ENCODE measurements at regions not wholly inside any gene's neighbourhood (a gene's known extent, or its start where the extent isn't known, plus 50 kb on each side); places are given as distances from the start of the nearest gene placed in this dataset.

DNA sequence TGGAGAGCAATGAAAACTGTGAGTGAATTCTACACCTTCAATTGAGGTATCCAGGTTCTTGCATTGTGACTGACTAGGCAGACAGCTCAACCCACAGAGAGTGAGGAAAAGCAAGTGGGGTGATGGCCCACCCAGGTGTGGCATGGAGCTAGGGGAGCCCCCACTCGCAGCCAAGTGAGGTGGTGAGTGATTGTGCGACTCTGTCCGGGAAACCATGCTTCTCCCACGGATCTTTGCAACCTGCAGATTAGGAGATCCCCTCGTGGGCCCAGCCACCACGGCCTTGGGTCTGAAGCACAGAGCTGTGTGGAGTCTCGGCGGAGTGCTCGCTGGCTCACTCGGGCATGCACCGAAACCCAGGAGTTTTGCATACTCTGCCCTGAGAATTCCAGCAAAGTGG lies 120.1 kb downstream of the ALG10 start:
- intact Hi-C loops (cut with micrococcal nuclease; ENCODE audit: unreplicated experiment) (no loop called here), in situ Hi-C loops (cut with MboI) (no loop called here)
- RAD21 ChIA-PET (ENCODE audit: unreplicated experiment) = no interaction called here
- no peak overlapping the region for H3K9ac ChIP-seq (ENCODE audit: control insufficient read depth, insufficient read depth, low read length)
- H3K27me3 ChIP-seq (replicated peaks in 1 of 2; ENCODE audit: control insufficient read depth in 2 of 2, insufficient read depth in 2 of 2, low read length in 1 of 2) = no peaks in the 10 kb centered on the region
- TF ChIP-seq FOS (IDR thresholded peaks at IDR 0.05; ENCODE audit: borderline replicate concordance, extremely low read depth, insufficient read length) (no peak), POLR2A (IDR thresholded peaks at IDR 0.05; ENCODE audit: low read depth, low read length) (no peak), HDAC6 (IDR thresholded peaks at IDR 0.05; ENCODE audit: unreplicated experiment) (no peak), ATF7 (IDR thresholded peaks at IDR 0.05; ENCODE audit: low read depth) (no peak), RFX5 (IDR thresholded peaks at IDR 0.05; ENCODE audit: low read depth, low read length) (no peak), SMARCA5 (IDR thresholded peaks at IDR 0.05) (no peak), PAX8 (IDR thresholded peaks at IDR 0.05) (no peak), HCFC1 (IDR thresholded peaks at IDR 0.05; ENCODE audit: low read length) (no peak), EED (IDR thresholded peaks at IDR 0.05; ENCODE audit: low read depth) (no peak), SPI1 (IDR thresholded peaks at IDR 0.05; ENCODE audit: borderline replicate concordance, insufficient read depth, low read depth, low read length) (no peak), SMAD1 (IDR thresholded peaks at IDR 0.05; ENCODE audit: low read depth, partially characterized antibody) (no peak)
- TF ChIP-seq, protein P1, sequence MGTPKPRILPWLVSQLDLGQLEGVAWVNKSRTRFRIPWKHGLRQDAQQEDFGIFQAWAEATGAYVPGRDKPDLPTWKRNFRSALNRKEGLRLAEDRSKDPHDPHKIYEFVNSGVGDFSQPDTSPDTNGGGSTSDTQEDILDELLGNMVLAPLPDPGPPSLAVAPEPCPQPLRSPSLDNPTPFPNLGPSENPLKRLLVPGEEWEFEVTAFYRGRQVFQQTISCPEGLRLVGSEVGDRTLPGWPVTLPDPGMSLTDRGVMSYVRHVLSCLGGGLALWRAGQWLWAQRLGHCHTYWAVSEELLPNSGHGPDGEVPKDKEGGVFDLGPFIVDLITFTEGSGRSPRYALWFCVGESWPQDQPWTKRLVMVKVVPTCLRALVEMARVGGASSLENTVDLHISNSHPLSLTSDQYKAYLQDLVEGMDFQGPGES (IDR thresholded peaks at IDR 0.05) = no peak
- TF ChIP-seq, protein P2, sequence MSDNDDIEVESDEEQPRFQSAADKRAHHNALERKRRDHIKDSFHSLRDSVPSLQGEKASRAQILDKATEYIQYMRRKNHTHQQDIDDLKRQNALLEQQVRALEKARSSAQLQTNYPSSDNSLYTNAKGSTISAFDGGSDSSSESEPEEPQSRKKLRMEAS (IDR thresholded peaks at IDR 0.05; ENCODE audit: low read depth, low read length) = no peak
- TF ChIP-seq, protein P3, sequence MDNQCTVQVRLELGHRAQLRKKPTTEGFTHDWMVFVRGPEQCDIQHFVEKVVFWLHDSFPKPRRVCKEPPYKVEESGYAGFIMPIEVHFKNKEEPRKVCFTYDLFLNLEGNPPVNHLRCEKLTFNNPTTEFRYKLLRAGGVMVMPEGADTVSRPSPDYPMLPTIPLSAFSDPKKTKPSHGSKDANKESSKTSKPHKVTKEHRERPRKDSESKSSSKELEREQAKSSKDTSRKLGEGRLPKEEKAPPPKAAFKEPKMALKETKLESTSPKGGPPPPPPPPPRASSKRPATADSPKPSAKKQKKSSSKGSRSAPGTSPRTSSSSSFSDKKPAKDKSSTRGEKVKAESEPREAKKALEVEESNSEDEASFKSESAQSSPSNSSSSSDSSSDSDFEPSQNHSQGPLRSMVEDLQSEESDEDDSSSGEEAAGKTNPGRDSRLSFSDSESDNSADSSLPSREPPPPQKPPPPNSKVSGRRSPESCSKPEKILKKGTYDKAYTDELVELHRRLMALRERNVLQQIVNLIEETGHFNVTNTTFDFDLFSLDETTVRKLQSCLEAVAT (IDR thresholded peaks at IDR 0.05) = no peak
- TF ChIP-seq, protein P4, sequence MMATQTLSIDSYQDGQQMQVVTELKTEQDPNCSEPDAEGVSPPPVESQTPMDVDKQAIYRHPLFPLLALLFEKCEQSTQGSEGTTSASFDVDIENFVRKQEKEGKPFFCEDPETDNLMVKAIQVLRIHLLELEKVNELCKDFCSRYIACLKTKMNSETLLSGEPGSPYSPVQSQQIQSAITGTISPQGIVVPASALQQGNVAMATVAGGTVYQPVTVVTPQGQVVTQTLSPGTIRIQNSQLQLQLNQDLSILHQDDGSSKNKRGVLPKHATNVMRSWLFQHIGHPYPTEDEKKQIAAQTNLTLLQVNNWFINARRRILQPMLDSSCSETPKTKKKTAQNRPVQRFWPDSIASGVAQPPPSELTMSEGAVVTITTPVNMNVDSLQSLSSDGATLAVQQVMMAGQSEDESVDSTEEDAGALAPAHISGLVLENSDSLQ (IDR thresholded peaks at IDR 0.05) = no peak
- H3K27ac ChIP-seq (ENCODE audit: control insufficient read depth, insufficient read depth) = no peak overlapping the region
- WGBS (ENCODE audit: insufficient coverage, insufficient replicate concordance, low lambda C conversion rate, missing lambda C conversion rate) = 45% methylated on average over 9 of the region's 11 CpGs
- no peak for ATAC-seq
- BruUV-seq (replicated peaks) = no TSS peak
- H3K9me3 ChIP-seq (replicated peaks; ENCODE audit: control insufficient read depth, insufficient read depth, low read length) = no peaks in the 10 kb centered on the region
- FAIRE-seq = no peak
- DNase-seq (ENCODE audit: low read depth, low spot score) = no peak
- H2AFZ ChIP-seq (ENCODE audit: control insufficient read depth, low read depth, low read length) = no peak overlapping the region
- H4K20me1 ChIP-seq (ENCODE audit: control insufficient read depth, insufficient read depth) = no peaks in the 10 kb centered on the region
- H3K4me2 ChIP-seq (ENCODE audit: control insufficient read depth, insufficient read depth) = no peak overlapping the region
- CTCF ChIA-PET = no interaction called here
- H3K36me3 ChIP-seq (ENCODE audit: control insufficient read depth in 2 of 2, insufficient read depth in 2 of 2, low read length in 1 of 2) = no peaks in the 10 kb centered on the region
- no peaks in the 10 kb centered on the region for H3K79me2 ChIP-seq (ENCODE audit: control insufficient read depth, insufficient read depth, low read length)
- no peak overlapping the region for H3K4me3 ChIP-seq
- no peaks in the 10 kb centered on the region for H3K4me1 ChIP-seq (ENCODE audit: control insufficient read depth, insufficient read depth, low read length)
- SMC1A ChIA-PET (ENCODE audit: uncharacterized antibody, unreplicated experiment) = no interaction called here
- POLR2A ChIA-PET = no interaction called here
